GM12873 (cell line): ENCODE measurements at regions not wholly inside any gene's neighbourhood (a gene's known extent, or its start where the extent isn't known, plus 50 kb on each side); places are given as distances from the start of the nearest gene placed in this dataset.

Experiments used
- TF ChIP-seq, protein P1 (sequence below): IDR thresholded peaks from 2 replicates; pipeline ENCODE4 v1.5.1; 2012; ENCODE audit warnings: low read depth, mild to moderate bottlenecking, moderate library complexity, low read length, control low read depth; ENCODE audit not compliant: insufficient read depth; ENCODE audit errors: missing control alignments

DNA sequence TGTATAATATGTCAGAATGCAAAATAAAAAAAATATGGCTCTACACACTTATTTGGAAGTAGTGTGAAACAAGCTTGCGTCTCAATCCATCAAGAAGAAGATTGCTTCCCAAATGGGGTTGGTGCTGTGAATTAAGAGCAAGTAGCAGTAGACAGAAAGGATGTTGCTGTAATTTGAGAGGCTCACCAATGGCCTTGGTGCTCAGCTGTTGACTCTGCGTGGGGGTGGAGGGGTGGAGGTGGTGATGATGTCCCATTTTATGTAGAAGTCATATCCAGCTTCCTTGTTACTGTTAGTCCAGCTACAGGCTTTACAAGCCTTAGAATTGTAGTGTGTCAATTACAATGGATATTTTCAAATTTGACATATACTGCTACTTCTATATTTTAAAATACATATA is 223.4 kb upstream of the RND3 start:
- TF ChIP-seq, protein P1, sequence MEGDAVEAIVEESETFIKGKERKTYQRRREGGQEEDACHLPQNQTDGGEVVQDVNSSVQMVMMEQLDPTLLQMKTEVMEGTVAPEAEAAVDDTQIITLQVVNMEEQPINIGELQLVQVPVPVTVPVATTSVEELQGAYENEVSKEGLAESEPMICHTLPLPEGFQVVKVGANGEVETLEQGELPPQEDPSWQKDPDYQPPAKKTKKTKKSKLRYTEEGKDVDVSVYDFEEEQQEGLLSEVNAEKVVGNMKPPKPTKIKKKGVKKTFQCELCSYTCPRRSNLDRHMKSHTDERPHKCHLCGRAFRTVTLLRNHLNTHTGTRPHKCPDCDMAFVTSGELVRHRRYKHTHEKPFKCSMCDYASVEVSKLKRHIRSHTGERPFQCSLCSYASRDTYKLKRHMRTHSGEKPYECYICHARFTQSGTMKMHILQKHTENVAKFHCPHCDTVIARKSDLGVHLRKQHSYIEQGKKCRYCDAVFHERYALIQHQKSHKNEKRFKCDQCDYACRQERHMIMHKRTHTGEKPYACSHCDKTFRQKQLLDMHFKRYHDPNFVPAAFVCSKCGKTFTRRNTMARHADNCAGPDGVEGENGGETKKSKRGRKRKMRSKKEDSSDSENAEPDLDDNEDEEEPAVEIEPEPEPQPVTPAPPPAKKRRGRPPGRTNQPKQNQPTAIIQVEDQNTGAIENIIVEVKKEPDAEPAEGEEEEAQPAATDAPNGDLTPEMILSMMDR, result no peak

DNA sequence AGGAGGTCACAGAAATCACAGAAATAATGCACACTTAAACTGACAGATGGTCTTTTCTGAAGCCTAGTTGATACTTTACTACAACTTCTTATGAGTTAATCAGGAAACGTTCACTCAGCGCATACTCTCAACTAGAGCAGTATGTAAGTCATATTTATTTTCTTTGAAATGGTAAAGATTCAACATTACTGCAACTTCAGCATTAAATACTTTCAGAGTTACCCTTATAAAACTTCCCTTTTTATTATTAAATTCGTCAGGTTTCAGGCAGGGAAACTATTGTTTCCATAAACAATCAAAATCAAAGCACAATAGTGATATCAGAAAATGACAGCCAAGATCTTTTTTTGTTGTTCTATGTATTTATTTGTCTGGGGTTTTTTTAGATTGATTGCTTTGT is 222.6 kb upstream of the RND3 start:
- TF ChIP-seq, protein P1, result no peak

DNA sequence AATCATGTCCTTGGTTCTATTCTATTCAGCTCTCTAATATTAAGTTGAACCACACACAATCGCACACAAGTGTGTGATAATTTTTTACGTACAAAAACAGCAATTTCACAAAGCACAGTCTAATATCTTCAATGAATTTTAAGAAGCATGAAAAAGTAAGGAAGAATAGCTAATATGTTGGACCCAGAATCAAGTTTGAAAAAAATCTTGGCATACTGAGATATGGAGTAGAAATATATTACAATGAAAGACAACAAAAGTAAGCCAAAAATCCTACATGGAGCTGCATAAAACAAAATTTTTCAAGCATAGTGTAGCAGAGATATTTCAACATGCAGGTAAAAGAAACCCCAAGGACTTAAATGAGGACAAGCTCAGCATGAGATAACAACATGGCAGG is 219.1 kb upstream of the RND3 start:
- TF ChIP-seq, protein P1, result no peak

DNA sequence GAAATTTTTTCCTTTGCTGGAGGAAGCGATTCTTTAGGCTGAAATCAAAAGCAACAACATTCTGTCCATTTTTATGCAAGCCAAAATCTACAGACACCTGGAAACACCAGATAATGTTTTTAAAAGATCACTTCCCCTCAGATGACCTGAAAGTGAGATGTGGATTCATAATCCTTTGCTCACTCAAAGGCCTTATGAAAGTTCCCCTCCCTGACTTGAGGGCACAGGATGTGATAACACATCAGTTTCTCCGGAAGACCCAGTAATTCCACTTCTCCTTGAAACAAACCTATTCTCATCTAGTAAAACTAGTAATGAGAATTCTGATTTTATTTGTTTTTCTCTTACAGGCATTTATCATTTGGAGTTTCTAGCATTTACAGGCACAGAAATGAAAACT is 218.3 kb upstream of the RND3 start:
- TF ChIP-seq, protein P1, result no peak

DNA sequence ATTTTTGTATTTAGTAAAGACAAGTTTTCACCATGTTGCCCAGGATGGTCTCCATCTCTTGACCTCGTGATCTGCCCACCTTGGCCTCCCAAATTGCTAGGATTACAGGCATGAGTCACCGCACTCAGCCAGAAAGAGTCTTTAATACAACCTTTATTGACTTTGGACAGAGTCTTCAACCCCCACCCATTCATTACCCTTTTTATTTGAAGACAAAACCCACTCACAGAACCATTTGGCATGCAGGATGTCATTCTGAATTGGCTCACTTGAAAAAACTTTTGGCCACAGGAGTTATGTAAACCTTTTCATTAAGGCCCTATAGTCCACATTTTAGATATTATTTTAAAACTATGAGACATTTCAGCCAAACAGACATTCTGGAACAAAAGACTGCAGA is 217.9 kb upstream of the RND3 start:
- TF ChIP-seq, protein P1, result no peak

DNA sequence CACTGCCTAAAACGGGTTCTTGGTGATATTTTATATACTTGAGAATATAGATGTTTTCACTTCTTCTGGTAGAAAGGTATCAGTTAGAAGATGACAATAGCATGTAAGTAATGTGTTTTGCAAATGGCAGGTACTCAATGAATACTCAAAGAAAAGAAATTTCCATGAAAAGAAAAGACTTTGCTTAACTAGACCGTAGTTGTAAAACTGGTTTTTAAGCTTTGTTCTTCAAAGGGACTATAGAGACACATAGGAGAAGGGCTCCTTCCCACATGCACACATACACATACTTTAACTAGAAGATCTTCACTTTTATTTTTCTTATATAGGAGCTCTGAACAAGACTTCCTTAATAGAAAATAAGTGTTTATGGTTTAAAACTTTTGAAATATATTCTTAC is 215.3 kb upstream of the RND3 start:
- TF ChIP-seq, protein P1, result no peak

DNA sequence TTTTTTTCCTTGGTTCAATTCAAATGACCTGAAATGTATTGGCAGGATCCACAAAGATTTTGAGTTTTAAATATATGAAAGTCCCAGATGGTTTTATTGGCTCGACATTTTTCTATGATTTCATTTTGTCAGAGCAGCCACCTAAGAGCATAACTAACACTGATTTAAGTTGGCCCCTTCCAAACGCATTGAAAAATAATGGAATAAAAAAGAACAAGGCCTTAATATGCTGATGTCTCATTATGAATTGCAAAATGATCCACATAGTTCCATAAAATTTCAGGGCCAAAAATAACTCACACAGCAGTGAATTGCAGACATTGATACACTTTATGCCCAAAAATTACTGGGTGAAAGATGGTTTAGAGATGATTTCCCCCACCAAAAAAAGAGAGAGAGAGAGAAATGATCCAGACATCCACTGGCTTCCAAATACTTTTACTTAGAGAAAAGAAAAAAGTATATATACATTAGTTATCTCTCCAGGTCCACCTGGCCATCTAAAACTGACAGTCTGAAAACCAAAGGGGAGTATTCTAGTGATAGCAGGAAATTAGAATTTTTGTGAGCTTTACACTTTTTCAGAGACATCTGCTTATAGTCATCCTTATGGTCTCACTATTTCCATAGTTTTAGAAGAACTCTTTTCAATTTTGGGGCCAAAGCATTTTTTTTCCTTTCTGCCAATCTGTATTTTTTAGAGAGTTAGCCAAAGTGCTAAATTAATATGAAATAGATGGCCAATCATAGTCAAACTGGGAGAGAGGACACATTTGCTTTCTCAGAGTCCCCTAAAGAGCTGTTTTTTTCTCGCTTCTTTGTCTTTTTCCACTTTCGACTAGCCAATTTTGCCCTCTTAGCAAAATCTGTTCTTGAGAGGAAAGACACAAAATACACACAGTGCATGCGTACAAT is 213.5 kb upstream of the RND3 start:
- TF ChIP-seq, protein P1, result no peak
